Osteocyte (in vitro differentiated cells): ENCODE measurements at regions not wholly inside any gene's neighbourhood (a gene's known extent, or its start where the extent isn't known, plus 50 kb on each side); places are given as distances from the start of the nearest gene placed in this dataset.

ENCODE experiments used
- DNase-seq: peaks from one replicate; pipeline ENCODE4 v3.0.0; 2021; ENCODE audit warnings: mixed read lengths; ENCODE audit not compliant: unreplicated experiment; ENCODE audit errors: extremely low spot score
- H3K27ac Mint-ChIP-seq: one replicate; pipeline ENCODE4 v1.8.0; 2021; ENCODE audit warnings: mild to moderate bottlenecking, mixed read lengths; ENCODE audit not compliant: unreplicated experiment
- H3K27me3 Mint-ChIP-seq: one replicate; pipeline ENCODE4 v1.8.0; 2021; ENCODE audit warnings: mixed read lengths; ENCODE audit not compliant: unreplicated experiment
- H3K36me3 Mint-ChIP-seq: one replicate; pipeline ENCODE4 v1.8.0; 2021; ENCODE audit warnings: mixed read lengths; ENCODE audit not compliant: unreplicated experiment
- H3K4me1 Mint-ChIP-seq: one replicate; pipeline ENCODE4 v1.8.0; 2021; ENCODE audit warnings: mixed read lengths; ENCODE audit not compliant: unreplicated experiment
- H3K4me3 Mint-ChIP-seq: one replicate; pipeline ENCODE4 v1.8.0; 2021; ENCODE audit warnings: mild to moderate bottlenecking, moderate library complexity, mixed read lengths; ENCODE audit not compliant: unreplicated experiment
- H3K9me3 Mint-ChIP-seq: one replicate; pipeline ENCODE4 v1.8.0; 2021; ENCODE audit warnings: mixed read lengths; ENCODE audit not compliant: unreplicated experiment
- CTCF ChIP-seq: fragments of 200-600 bp; sonication (generic); IDR thresholded peaks from 2 replicates; pipeline ENCODE4 v1.5.0; 2021; ENCODE audit warnings: antibody characterized with exemption, mild to moderate bottlenecking, moderate library complexity

- H3K4me1 Mint-ChIP-seq = no peaks in the 10 kb centered on the region
- no peak for DNase-seq
- H3K4me3 Mint-ChIP-seq = no peak overlapping the region
- no peaks in the 10 kb centered on the region for H3K9me3 Mint-ChIP-seq
- TF ChIP-seq CTCF = no peak
- H3K27me3 Mint-ChIP-seq = peaks cover 44% of the 10 kb centered on the region
- H3K36me3 Mint-ChIP-seq = no peaks in the 10 kb centered on the region
- no peak overlapping the region for H3K27ac Mint-ChIP-seq
These were observed 119.5 kb downstream of the MAB21L3 start for GRCh38 chr1:116230712-116231111.

GRCh38 chr1:116231752-116232151 is 120.6 kb downstream of the MAB21L3 start:
- DNase-seq = no peak
- Mint-ChIP-seq H3K27me3 (peaks cover 49% of the 10 kb centered on the region), H3K4me3 (no peak overlapping the region), H3K4me1 (no peaks in the 10 kb centered on the region), H3K9me3 (no peaks in the 10 kb centered on the region), H3K27ac (no peak overlapping the region), H3K36me3 (no peaks in the 10 kb centered on the region)
- no peak for TF ChIP-seq CTCF

- H3K9me3 Mint-ChIP-seq = no peaks in the 10 kb centered on the region
- H3K4me3 Mint-ChIP-seq = no peak overlapping the region
- no peaks in the 10 kb centered on the region for H3K4me1 Mint-ChIP-seq
- H3K27ac Mint-ChIP-seq = no peak overlapping the region
- DNase-seq = no peak
- H3K27me3 Mint-ChIP-seq = peaks cover 55% of the 10 kb centered on the region
- no peaks in the 10 kb centered on the region for H3K36me3 Mint-ChIP-seq
- TF ChIP-seq CTCF = no peak
These were observed 121.9 kb downstream of the MAB21L3 start for GRCh38 chr1:116232989-116233514.

- Mint-ChIP-seq H3K36me3 (no peaks in the 10 kb centered on the region), H3K27me3 (peaks cover 49% of the 10 kb centered on the region), H3K4me3 (no peak overlapping the region), H3K4me1 (no peaks in the 10 kb centered on the region), H3K27ac (no peak overlapping the region), H3K9me3 (no peaks in the 10 kb centered on the region)
- TF ChIP-seq CTCF = no peak
- DNase-seq = no peak
These were observed 123.2 kb downstream of the MAB21L3 start for GRCh38 chr1:116234429-116234828.

GRCh38 chr1:116239916-116240315 is 128.7 kb downstream of the MAB21L3 start:
- no peak overlapping the region for H3K4me3 Mint-ChIP-seq
- no peaks in the 10 kb centered on the region for H3K4me1 Mint-ChIP-seq
- no peak for DNase-seq
- no peaks in the 10 kb centered on the region for H3K9me3 Mint-ChIP-seq
- no peaks in the 10 kb centered on the region for H3K36me3 Mint-ChIP-seq
- H3K27me3 Mint-ChIP-seq = peaks cover 49% of the 10 kb centered on the region
- no peak for TF ChIP-seq CTCF
- no peak overlapping the region for H3K27ac Mint-ChIP-seq
